HFFc6 (cell line): ENCODE measurements at regions not wholly inside any gene's neighbourhood (a gene's known extent, or its start where the extent isn't known, plus 50 kb on each side); places are given as distances from the start of the nearest gene placed in this dataset.

ENCODE experiments used
- DNase-seq: peaks from one replicate; pipeline ENCODE4 v3.0.0-alpha.2; 2018
- H3K27ac Mint-ChIP-seq: 2 replicates; pipeline ENCODE4 v1.8.0; 2020; ENCODE audit warnings: mild to moderate bottlenecking, mixed read lengths
- H3K27me3 Mint-ChIP-seq: 2 replicates; pipeline ENCODE4 v1.8.0; 2021; ENCODE audit warnings: mild to moderate bottlenecking, moderate library complexity, mixed read lengths; ENCODE audit not compliant: insufficient read depth
- H3K36me3 Mint-ChIP-seq: 2 replicates; pipeline ENCODE4 v1.8.0; 2021; ENCODE audit warnings: low read depth, mixed read lengths
- H3K4me1 Mint-ChIP-seq: 2 replicates; pipeline ENCODE4 v1.8.0; 2020; ENCODE audit warnings: low read depth, mixed read lengths
- H3K4me3 Mint-ChIP-seq: 2 replicates; pipeline ENCODE4 v1.8.0; 2020; ENCODE audit warnings: mild to moderate bottlenecking, moderate library complexity, mixed read lengths
- H3K9me3 Mint-ChIP-seq: 2 replicates; pipeline ENCODE4 v1.8.0; 2020; ENCODE audit warnings: mild to moderate bottlenecking, mixed read lengths
- CTCF ChIP-seq: fragments of 200-600 bp; sonication (generic); IDR thresholded peaks from 2 replicates; pipeline ENCODE4 v1.5.0; 2021; ENCODE audit warnings: antibody characterized with exemption, mild to moderate bottlenecking

- Mint-ChIP-seq H3K27me3 (peaks cover 3% of the 10 kb centered on the region; the same call in 1 of the 2 replicates), H3K36me3 (no peaks in the 10 kb centered on the region), H3K4me3 (no peak overlapping the region), H3K4me1 (no peaks in the 10 kb centered on the region), H3K27ac (no peak overlapping the region), H3K9me3 (peaks cover 14% of the 10 kb centered on the region)
- no peak for DNase-seq
- TF ChIP-seq CTCF: no peak
Observed at GRCh38 chr6:79378957-79379356, 144.5 kb upstream of the HMGN3 start.

GRCh38 chr6:79377888-79378348, 143.4 kb upstream of the HMGN3 start:
- H3K4me3 Mint-ChIP-seq: no peak overlapping the region
- peaks cover 3% of the 10 kb centered on the region; the same call in 1 of the 2 replicates for H3K27me3 Mint-ChIP-seq
- peaks cover 14% of the 10 kb centered on the region for H3K9me3 Mint-ChIP-seq
- no peak overlapping the region for H3K27ac Mint-ChIP-seq
- no peak for TF ChIP-seq CTCF
- no peaks in the 10 kb centered on the region for H3K4me1 Mint-ChIP-seq
- no peaks in the 10 kb centered on the region for H3K36me3 Mint-ChIP-seq
- DNase-seq: no peak

- Mint-ChIP-seq H3K27me3 (peaks cover 3% of the 10 kb centered on the region; the same call in 1 of the 2 replicates), H3K36me3 (no peaks in the 10 kb centered on the region), H3K4me3 (no peak overlapping the region), H3K9me3 (peaks cover 11% of the 10 kb centered on the region), H3K27ac (no peak overlapping the region), H3K4me1 (no peaks in the 10 kb centered on the region)
- no peak for TF ChIP-seq CTCF
- DNase-seq: no peak
Observed at GRCh38 chr6:79377047-79377446, 142.6 kb upstream of the HMGN3 start.

- Mint-ChIP-seq H3K27ac (no peak overlapping the region), H3K9me3 (peaks cover 11% of the 10 kb centered on the region), H3K4me3 (no peak overlapping the region), H3K4me1 (no peaks in the 10 kb centered on the region), H3K36me3 (no peaks in the 10 kb centered on the region), H3K27me3 (peaks cover 3% of the 10 kb centered on the region; the same call in 1 of the 2 replicates)
- no peak for DNase-seq
- TF ChIP-seq CTCF: no peak
Observed at GRCh38 chr6:79375635-79376337, 141.3 kb upstream of the HMGN3 start.

GRCh38 chr6:79374308-79374707, 139.8 kb upstream of the HMGN3 start:
- H3K27me3 Mint-ChIP-seq: peaks cover 3% of the 10 kb centered on the region; the same call in 1 of the 2 replicates
- no peak for TF ChIP-seq CTCF
- no peaks in the 10 kb centered on the region for H3K4me1 Mint-ChIP-seq
- no peaks in the 10 kb centered on the region for H3K36me3 Mint-ChIP-seq
- H3K4me3 Mint-ChIP-seq: no peak overlapping the region
- H3K9me3 Mint-ChIP-seq: peaks cover 18% of the 10 kb centered on the region
- H3K27ac Mint-ChIP-seq: no peak overlapping the region
- DNase-seq: no peak
